ENCODE measurements at regions not wholly inside any gene's neighbourhood (a gene's known extent, or its start where the extent isn't known, plus 50 kb on each side); places are given as distances from the start of the nearest gene placed in this dataset.

- TF ChIP-seq EZH2 (IDR thresholded peaks at IDR 0.05; ENCODE audit: borderline replicate concordance, low read depth, low read length, poor library complexity, severe bottlenecking) = no peak
- TF ChIP-seq, protein P1, sequence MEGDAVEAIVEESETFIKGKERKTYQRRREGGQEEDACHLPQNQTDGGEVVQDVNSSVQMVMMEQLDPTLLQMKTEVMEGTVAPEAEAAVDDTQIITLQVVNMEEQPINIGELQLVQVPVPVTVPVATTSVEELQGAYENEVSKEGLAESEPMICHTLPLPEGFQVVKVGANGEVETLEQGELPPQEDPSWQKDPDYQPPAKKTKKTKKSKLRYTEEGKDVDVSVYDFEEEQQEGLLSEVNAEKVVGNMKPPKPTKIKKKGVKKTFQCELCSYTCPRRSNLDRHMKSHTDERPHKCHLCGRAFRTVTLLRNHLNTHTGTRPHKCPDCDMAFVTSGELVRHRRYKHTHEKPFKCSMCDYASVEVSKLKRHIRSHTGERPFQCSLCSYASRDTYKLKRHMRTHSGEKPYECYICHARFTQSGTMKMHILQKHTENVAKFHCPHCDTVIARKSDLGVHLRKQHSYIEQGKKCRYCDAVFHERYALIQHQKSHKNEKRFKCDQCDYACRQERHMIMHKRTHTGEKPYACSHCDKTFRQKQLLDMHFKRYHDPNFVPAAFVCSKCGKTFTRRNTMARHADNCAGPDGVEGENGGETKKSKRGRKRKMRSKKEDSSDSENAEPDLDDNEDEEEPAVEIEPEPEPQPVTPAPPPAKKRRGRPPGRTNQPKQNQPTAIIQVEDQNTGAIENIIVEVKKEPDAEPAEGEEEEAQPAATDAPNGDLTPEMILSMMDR (conservative IDR thresholded peaks at IDR 0.05; ENCODE audit: low read depth, low read length) = no peak
- no peaks in the 10 kb centered on the region for H3K9me3 ChIP-seq (ENCODE audit: low read depth, low read length, poor library complexity, severe bottlenecking)
- no peak for DNase-seq (ENCODE audit: low spot score)
- no peaks in the 10 kb centered on the region for H3K36me3 ChIP-seq (ENCODE audit: insufficient read depth, low read length, poor library complexity, severe bottlenecking)
- H3K27ac ChIP-seq (ENCODE audit: low read depth, low read length, poor library complexity, severe bottlenecking) = no peak overlapping the region
- no peak overlapping the region for H3K4me3 ChIP-seq (ENCODE audit: low read depth, low read length, poor library complexity, severe bottlenecking)
- peaks cover 26% of the 10 kb centered on the region for H3K4me1 ChIP-seq (ENCODE audit: insufficient read depth, low read length, poor library complexity, severe bottlenecking)
- ChIA-PET POLR2A (ENCODE audit: low non-redundant PET) (no interaction called here), CTCF (no interaction called here)
- BruUV-seq (replicated peaks) = no TSS peak
- H3K27me3 ChIP-seq (replicated peaks; ENCODE audit: insufficient read depth, low read depth, low read length, poor library complexity) = no peaks in the 10 kb centered on the region
- intact Hi-C loops (cut with micrococcal nuclease; ENCODE audit: unreplicated experiment) = no loop called here
Observed at GRCh38 chr6:139479433-139480222, 105.2 kb upstream of the CITED2 start.

- BruUV-seq (replicated peaks) = no TSS peak
- no peaks in the 10 kb centered on the region for H3K27me3 ChIP-seq (replicated peaks; ENCODE audit: insufficient read depth, low read depth, low read length, poor library complexity)
- ChIA-PET POLR2A (ENCODE audit: low non-redundant PET) (no interaction called here), CTCF (no interaction called here)
- H3K27ac ChIP-seq (ENCODE audit: low read depth, low read length, poor library complexity, severe bottlenecking) = peak overlapping the region; percentile 75
- H3K4me1 ChIP-seq (ENCODE audit: insufficient read depth, low read length, poor library complexity, severe bottlenecking) = peaks cover 40% of the 10 kb centered on the region
- intact Hi-C loops (cut with micrococcal nuclease; ENCODE audit: unreplicated experiment) = no loop called here
- TF ChIP-seq, protein P1 (conservative IDR thresholded peaks at IDR 0.05; ENCODE audit: low read depth, low read length) = no peak
- TF ChIP-seq EZH2 (IDR thresholded peaks at IDR 0.05; ENCODE audit: borderline replicate concordance, low read depth, low read length, poor library complexity, severe bottlenecking) = no peak
- no peak overlapping the region for H3K4me3 ChIP-seq (ENCODE audit: low read depth, low read length, poor library complexity, severe bottlenecking)
- no peaks in the 10 kb centered on the region for H3K36me3 ChIP-seq (ENCODE audit: insufficient read depth, low read length, poor library complexity, severe bottlenecking)
- DNase-seq (ENCODE audit: low spot score) = peak; percentile 12
- no peaks in the 10 kb centered on the region for H3K9me3 ChIP-seq (ENCODE audit: low read depth, low read length, poor library complexity, severe bottlenecking)
Observed at GRCh38 chr6:139475646-139476045, 101.2 kb upstream of the CITED2 start.

- DNase-seq (ENCODE audit: low spot score) = no peak
- Histone ChIP-seq H3K36me3 (ENCODE audit: insufficient read depth, low read length, poor library complexity, severe bottlenecking) (no peaks in the 10 kb centered on the region), H3K9me3 (ENCODE audit: low read depth, low read length, poor library complexity, severe bottlenecking) (no peaks in the 10 kb centered on the region), H3K4me1 (ENCODE audit: insufficient read depth, low read length, poor library complexity, severe bottlenecking) (peaks cover 40% of the 10 kb centered on the region), H3K27me3 (replicated peaks; ENCODE audit: insufficient read depth, low read depth, low read length, poor library complexity) (no peaks in the 10 kb centered on the region), H3K4me3 (ENCODE audit: low read depth, low read length, poor library complexity, severe bottlenecking) (no peak overlapping the region), H3K27ac (ENCODE audit: low read depth, low read length, poor library complexity, severe bottlenecking) (peak overlapping the region; percentile 75)
- no TSS peak for BruUV-seq (replicated peaks)
- TF ChIP-seq, protein P1 (conservative IDR thresholded peaks at IDR 0.05; ENCODE audit: low read depth, low read length) = no peak
- no peak for TF ChIP-seq EZH2 (IDR thresholded peaks at IDR 0.05; ENCODE audit: borderline replicate concordance, low read depth, low read length, poor library complexity, severe bottlenecking)
- ChIA-PET CTCF (no interaction called here), POLR2A (ENCODE audit: low non-redundant PET) (no interaction called here)
- intact Hi-C loops (cut with micrococcal nuclease; ENCODE audit: unreplicated experiment) = no loop called here
Observed at GRCh38 chr6:139475241-139475640, 100.8 kb upstream of the CITED2 start.

Data from A673 (cell line).